ENCODE measurements at regions not wholly inside any gene's neighbourhood (a gene's known extent, or its start where the extent isn't known, plus 50 kb on each side); places are given as distances from the start of the nearest gene placed in this dataset.
A peak's percentile ranks its signal among the peaks of the same experiment; 100 is the strongest.

DNA sequence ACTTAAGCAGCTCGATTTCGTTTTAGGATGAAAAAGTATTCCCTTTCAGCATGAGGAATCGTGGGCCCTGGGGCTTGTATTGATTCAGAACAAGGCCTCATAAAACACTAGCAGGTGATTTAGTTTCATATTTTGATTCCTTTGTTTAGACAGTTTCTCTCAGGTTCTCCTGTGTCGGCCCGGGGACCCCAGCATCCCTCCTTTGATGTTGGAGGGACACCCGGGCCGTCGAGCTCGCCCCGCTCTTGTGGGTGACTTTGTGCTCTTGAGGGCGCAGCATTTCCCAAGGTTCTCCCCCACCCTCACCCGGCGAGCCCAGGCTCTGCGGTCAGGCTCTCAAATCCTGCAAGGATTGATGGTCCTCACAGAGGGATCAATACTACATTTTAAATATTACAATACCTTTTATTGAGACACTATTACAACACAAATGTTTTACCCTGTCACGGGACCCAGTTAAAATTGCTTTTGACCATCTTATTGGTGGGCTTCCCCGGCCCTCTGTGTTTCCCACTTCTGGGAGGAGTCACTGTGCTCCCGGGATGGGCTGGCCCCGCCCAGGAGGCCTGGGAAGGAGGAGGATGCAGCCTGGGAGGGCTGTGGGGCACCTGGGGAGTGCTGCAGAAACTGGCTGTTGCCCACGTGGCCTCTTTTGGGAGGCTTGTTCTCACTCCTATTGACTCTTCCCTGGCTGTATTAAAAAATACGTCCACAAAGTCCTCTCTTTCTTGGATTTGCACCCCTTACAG is 222.6 kb downstream of the INSIG2 start:
- peak; percentile 41 for DNase-seq

GRCh38 chr2:118309946-118310680 is 221.8 kb downstream of the INSIG2 start:
- DNase-seq: peak; percentile 75

DNA sequence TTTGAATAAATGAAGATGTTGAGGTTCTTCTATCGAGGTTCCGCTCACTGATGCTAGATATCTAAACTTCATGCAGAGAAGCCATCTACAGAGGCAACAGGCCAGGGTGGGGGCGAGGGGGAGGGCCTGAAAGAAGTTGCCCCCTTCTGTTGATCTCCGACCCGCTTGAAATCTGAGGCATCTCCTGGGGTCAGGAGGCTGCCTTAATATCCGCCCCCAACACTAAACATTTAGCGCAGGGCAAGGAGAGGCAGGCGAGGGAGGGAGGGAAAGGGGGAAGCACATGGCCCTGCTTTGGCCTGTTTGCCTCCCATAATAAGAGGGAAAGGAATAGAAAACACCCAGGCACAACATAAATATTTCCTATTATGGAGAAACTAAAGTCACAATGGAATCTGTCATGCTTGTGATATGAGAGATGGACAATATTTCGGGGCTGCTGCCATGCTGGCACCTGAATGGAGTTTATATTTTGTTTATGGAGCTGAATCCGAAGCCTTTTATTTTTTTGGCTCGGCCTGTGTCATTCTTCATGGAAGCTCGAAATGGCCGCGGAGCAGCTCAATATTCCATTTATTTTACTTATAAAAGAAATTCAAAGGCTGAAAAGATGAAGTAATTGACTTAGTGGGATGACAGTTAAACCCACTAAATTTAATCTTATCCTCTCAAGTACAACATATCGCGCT is 221.1 kb downstream of the INSIG2 start:
- DNase-seq: no peak

GRCh38 chr2:118307864-118308263 is 219.6 kb downstream of the INSIG2 start:
- no peak for DNase-seq

DNA sequence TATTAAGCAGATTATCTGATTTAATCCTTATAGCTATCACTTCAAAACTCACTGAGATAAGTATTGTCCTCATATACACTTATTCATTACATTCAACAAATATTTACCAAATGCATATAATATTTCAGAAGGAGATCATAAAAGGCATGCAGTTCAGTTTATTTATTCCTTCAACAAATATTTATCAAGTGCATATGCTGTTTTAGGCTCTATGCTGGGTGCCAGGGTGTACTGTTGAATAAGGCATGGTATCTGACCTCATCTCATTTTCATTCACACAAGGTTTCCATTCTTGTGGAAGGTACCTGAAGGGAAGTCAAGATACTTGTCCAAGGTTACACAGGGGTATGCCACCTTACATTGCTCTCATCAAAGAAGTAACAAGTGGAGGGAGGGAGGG is 213.0 kb downstream of the INSIG2 start:
- no peak for DNase-seq

DNA sequence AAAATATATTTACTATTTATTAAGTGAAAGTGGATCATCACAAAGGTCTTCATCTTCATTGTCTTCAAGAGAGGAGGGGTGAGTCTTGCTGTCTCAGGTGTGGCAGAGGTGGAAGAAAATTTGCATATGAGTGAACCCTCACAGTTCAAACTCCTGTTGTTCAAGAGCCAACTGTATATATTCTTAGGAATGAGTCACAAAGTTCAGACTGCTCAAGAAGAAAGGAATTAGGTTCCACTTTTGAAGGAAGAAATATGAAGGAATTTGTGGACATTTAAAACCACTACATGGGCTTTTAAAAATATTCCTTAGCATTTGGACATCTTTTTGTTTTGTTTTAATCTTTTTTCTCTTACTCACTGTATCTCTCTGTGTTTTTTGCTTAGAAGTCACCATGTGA is 212.6 kb downstream of the INSIG2 start:
- peak; percentile 51 for DNase-seq

GRCh38 chr2:118296663-118297062 is 208.4 kb downstream of the INSIG2 start:
- no peak for DNase-seq

GRCh38 chr2:118295592-118296390 is 207.5 kb downstream of the INSIG2 start:
- no peak for DNase-seq

- no peak for DNase-seq
These were observed 205.8 kb downstream of the INSIG2 start for GRCh38 chr2:118294063-118294462.

DNA sequence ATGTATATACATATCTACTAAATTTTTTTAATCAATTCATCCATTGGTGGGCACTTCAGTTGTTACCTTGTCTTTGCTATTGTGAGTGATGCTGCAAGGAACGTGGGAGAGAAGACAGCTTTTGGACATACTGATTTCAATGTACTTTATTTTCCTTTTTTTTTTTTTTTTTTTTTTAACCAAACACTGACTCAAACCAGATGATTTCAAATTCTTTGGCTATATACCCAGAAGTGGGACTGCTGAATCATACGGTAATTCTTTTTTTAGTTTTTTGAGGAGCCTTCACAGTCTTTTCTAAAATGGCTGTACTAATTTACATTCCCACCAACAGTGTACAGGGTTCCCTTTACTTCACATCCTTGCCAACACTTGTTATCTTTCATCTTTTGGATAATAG is 204.7 kb downstream of the INSIG2 start:
- DNase-seq: peak; percentile 83

DNA sequence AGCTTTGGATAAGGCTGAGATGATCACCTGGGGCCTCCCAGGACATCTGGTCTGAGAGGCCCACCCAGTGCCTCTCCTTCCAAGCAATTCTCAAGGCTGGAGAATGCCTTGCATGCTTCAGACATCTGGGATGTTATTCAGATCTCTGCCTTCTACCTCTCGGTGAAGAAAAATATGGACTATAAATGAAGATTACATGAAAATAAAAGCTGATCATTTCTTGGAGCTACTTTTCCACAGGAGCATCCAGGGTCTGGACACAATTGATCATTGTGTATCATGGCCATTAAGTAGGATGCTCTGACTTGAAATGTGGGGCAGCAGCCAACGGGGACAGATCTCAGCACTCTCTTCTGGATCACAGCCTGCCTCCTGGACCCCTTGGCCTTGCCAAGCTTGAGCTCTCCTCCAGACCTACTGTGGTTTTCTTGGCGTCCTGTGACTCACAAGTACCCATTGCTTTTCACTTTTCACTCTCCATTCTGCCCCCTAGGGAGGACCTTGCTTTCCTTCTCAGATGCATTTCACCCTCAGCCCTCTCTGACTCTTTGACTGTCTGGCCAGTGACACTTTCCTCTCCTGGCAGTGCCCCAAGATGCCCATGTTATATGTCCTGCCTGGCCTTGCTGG is 203.1 kb downstream of the INSIG2 start:
- peak; percentile 69 for DNase-seq

- DNase-seq: peak; percentile 12
These were observed 202.4 kb downstream of the INSIG2 start for GRCh38 chr2:118290411-118291250.

- DNase-seq: peak; percentile 5
These were observed 190.7 kb downstream of the INSIG2 start for GRCh38 chr2:118279005-118279404.

- no peak for DNase-seq
These were observed 189.8 kb downstream of the INSIG2 start for GRCh38 chr2:118278046-118278445.

- DNase-seq: peak; percentile 19
These were observed 186.7 kb downstream of the INSIG2 start for GRCh38 chr2:118274841-118275510.

DNA sequence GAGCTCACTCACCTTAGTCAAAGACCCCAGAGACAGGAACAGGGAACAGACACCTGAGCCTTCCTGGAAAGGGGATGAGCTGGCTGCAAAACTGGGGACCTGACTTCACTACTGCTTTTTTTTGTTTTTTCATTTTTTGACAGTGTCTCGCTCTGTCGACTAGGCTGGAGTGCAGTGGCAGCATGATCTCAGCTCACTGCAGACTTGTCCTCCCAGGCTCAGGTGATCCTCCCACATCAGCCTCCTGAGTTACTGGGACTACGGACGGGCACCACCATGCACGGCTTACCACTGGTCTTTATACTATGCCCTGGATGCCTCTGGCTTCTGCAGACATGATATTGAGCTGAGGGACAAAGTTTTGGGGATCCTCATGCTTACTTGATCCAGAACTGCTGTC is 184.1 kb downstream of the INSIG2 start:
- no peak for DNase-seq

- DNase-seq: no peak
These were observed 181.3 kb downstream of the INSIG2 start for GRCh38 chr2:118269408-118270051.

- no peak for DNase-seq
These were observed 180.0 kb downstream of the INSIG2 start for GRCh38 chr2:118268268-118268667.

GRCh38 chr2:118265873-118266455 is 177.7 kb downstream of the INSIG2 start:
- peak; percentile 36 for DNase-seq

Measured in fibroblast of skin of right biceps (primary cell).